T47D (cell line): ENCODE measurements at regions not wholly inside any gene's neighbourhood (a gene's known extent, or its start where the extent isn't known, plus 50 kb on each side); places are given as distances from the start of the nearest gene placed in this dataset.

Experiments
- DNase-seq, 2 experiments: peaks; one replicate each; pipeline versions ENCODE4 v3.0.0 to v3.0.0-alpha.2; 2011 to 2012; ENCODE audit warnings: low read depth in 1 of 2, low spot score in 1 of 2
- JUND ChIP-seq: IDR thresholded peaks from 2 replicates; pipeline ENCODE4 v1.6.1; 2012; ENCODE audit warnings: low read depth
- in situ Hi-C: cut with HindIII; loops from 2 replicates; pipeline ENCODE4 v1.10.0; 2016; ENCODE audit warnings: low sequenced_read_pairs, low pct_unique_long_range_greater_than_20kb

DNA sequence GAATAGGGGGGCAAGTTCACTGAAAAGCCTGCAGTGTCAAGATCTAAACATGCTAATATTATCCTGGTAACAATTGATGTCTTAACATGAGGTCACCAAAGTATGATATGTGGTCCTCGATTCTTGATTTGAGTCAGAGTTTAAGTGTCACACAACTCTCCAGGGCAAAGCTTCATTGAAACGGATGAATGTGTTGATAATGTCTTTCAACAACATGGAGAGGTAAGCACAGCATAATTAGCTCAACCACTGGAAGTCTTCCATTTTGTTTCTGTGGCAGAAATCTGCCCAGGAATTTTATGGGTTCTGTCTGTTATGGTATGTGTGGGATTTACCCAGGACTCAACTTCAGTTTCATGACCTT is 591.5 kb downstream of the ZNF385D start:
- in situ Hi-C loops: no loop called here
- DNase-seq: no peak
- TF ChIP-seq JUND: no peak

DNA sequence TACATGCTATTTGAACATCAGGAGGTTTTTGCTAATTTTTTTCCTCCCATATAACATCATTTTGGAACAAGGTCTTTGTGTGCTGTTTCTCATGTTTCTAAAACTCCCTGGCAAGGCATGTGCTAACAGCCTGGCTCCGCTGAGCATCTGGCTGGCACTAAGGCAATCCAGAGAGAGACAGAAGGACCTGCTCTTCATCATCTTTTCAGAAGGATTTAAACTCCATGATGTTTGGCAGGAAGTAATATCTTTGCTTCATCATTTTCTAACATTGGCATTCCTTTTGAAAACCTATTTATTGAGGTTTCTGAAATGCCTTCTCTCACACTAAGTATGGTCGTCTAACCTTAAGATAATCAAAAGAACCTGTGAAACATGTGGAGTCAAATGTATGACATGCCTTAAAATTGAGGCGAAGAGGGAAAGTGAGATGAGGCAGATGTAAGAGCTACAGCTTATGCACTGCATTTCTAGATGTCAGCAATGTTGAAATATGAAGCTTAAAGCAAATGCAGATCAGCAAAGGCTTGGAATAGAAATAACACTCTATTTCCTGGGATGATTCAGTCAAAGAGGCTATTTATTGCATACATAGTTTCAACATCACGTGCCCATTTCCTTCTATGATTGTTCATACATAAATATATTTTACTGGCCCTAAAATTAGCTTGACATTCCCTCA is 592.0 kb downstream of the ZNF385D start:
- TF ChIP-seq JUND: no peak
- no peak for DNase-seq
- in situ Hi-C loops: no loop called here

DNA sequence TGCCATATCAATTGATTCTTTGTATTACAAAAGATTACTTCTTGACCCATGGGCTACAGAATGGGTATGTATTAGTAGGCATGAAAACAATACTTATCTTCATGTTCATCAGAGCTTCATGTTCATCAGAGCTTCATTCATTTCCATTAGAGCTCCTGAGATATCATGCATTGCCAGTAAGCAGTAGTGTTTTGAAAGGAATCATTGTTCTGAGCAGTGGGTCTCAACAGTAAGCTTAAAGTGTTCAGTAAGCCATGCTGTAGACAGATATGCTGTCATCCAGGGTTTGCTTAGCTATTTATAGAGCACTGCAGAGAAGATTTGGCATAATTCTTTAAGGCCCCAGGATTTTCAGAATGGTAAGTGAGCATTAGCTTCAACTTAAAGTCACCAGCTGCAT is 596.1 kb downstream of the ZNF385D start:
- TF ChIP-seq JUND: no peak
- in situ Hi-C loops: no loop called here
- DNase-seq: no peak

DNA sequence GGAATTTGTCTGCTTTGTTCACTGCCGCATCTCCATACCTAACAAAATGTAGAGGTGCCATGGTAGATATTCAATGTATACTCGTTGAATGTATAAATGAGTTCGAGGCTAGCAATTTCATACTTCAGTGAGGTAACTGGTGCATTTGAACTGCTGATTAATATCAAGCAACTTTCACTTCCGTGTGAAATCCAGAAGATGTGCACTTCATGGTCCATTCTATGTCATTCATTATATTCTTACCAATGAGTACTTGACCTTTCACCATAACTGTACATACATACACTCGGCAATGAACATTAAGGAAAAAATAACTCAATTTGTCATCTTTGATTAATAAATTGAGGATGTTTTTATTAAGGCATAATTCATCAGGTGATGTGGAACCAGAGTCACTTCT is 598.5 kb downstream of the ZNF385D start:
- DNase-seq: no peak

DNA sequence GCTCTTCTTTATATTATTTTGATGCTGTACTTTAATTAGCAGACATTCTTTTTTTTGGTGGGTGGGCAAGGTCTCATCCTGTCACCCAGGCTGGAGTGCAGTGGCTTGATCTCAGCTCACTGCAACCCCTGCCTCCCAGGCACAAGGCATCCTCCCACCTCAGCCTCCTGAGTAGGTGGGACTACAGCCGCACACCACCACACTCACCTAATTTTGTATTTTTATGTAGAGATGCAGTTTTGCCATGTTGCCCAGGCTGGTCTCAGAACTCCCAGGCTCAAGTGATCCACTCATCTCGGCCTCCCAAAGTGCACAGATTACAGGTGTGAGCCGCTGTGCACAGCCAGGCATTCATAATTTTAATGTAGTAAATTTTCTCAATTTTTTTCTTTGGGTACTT is 608.1 kb downstream of the ZNF385D start:
- TF ChIP-seq JUND: no peak
- DNase-seq: no peak
- in situ Hi-C loops: no loop called here

More for the DNA sequence above, 598.5 kb downstream of the ZNF385D start:
- TF ChIP-seq JUND: no peak
- in situ Hi-C loops: no loop called here

DNA sequence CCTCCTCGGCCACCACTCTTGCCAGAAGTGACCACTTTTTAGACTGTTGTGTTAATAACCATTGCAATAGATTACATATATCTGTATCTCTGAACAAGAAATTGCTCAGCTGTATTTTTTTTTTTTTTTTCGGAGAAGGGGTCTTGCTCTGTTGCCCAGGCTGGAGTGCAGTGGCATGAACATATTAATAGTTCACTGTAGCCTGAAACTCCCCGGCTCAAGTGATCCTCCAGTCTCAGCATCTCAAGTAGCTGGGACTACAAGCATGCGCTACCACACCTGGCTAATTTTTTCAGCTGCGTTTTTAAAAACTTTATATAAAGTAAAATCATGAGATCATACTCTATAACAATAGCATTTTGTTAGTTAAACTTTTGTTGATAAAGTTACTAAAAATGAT is 609.0 kb downstream of the ZNF385D start:
- TF ChIP-seq JUND: no peak
- in situ Hi-C loops: no loop called here
- no peak for DNase-seq

DNA sequence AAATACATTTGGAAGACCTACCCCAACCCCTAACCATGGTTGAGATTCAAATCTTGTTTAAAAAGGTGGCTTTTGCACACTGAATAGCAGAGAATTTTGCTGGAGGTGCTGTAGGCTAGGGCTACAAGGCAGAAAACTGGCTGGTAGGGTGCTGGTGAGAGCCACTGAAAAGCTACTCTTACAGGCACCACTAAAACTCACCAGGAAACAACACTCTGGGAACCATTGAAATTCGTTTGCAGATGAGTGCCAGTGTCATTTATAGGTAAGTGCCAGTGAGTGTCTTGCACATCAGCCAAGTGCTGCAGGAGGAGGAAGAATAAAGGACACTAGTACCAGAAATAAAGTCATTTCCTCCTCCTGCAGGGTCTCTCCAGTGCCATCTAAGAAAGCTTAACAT is 610.2 kb downstream of the ZNF385D start:
- no peak for TF ChIP-seq JUND
- no peak for DNase-seq
- in situ Hi-C loops: no loop called here

DNA sequence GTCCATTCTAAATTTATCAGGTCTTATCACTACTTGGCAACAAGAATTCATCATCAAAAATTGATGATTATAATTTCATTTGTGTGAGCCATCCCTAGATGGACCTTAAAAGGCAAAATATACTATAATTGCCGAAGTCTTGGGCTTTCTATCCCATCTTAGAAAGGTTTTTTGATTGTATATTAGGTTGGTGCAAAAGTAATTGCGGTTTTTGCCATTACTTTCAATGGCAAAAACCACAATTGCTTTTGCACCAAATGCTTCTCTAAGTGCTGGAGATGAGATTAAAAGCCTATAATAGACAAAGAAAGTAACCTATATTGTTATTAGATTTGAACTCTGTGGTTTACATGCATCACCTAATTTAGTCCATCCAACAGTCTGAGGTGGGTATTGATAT is 612.9 kb downstream of the ZNF385D start:
- no peak for DNase-seq
- in situ Hi-C loops: no loop called here
- TF ChIP-seq JUND: no peak

DNA sequence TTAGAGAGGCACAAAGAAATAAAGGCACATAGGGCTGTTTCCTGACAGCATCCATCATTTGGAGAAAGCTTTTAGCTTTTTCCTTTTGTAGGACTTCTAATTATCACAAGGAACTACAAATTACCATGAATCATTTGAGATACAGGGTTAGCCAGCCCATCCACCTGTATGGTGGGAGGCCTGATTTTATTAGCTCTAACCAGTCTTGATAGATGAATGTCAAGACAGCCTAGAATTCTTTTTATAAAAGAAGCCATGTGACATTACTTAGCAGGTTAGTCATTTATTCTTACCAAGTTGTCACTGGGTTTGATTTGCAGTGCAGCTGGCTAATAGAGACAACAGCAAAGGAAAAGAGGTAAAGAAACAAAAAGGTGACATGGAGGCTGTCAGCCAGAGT is 618.1 kb downstream of the ZNF385D start:
- in situ Hi-C loops: no loop called here
- DNase-seq: no peak
- TF ChIP-seq JUND: no peak

DNA sequence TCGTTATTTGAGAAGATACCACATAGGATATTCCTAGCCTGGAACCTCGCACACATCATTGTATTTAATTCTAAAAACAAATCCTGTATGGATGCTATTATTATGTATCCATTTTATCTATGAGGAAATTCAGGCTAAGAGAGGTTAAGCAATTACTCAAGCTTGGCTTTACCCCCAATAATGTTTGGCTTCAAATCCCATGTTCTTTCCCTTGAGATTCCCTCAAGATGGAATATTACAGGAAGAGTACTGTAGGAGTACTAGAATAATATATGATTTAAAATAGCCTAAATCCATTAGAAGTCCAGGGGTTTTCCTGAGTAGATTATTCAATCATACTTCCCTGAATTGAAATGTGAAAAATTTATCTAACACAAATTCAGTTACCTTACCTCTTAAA is 630.2 kb downstream of the ZNF385D start:
- in situ Hi-C loops: no loop called here

DNA sequence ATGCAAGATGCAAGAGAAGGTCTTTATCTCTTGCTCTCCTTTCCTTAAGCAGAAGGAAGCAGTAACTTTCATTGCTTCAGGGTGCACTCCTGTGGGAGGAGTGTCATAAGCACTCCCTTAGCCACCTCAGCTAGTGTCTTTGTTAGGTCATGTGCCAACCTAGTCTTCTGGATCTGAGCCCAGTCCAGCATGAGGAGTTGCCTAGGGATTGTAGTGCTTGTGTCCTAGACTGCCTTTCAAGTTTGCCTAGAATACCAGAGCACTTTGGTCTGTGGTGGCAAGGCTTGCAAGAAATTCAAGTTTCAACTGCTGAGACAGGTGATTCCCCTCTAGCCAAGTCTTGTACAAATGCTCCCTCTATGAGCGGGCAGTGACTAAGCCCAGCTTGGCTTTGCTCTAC is 633.6 kb downstream of the ZNF385D start:
- TF ChIP-seq JUND: no peak
- DNase-seq: no peak
- in situ Hi-C loops: no loop called here

More for the DNA sequence above, 630.2 kb downstream of the ZNF385D start:
- no peak for DNase-seq
- TF ChIP-seq JUND: no peak

DNA sequence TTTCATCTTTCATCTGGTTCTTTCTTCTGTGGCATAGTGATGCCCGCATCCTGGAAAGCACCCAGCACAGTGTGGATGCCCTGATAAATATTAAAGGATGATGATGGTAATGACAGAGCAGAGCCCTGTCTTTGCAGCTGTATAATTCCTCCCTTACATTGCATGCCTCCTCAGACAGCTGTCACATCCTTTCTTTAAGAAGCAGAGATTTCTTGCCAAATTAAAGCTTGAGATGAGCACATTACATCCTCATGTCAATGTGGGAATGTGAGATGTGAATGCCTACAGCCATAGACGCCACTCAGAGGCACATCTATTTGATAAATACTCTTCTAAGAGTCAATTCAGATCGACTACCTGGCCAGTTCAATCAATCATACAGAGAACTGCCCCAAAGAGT is 642.0 kb downstream of the ZNF385D start:
- DNase-seq: no peak
- in situ Hi-C loops: no loop called here
- TF ChIP-seq JUND: no peak

DNA sequence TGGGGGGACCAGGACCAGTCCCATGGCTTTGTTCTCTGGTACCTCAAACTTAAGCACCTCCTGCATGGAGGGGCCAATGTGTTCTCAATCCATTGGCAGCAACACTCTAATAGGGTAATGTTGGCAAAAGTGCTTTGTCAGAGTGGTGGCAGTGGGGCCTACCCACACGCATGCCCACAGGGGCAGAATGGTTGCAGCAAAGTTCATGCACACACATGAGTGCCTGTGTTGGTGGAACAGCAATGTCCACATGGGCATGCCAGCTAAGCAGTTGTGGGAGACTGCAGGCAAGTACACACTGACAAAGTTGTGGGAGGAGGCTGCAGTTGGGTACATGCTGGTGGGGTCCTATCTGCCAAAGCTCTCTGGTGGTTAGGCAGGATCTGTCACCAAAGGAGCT is 645.2 kb downstream of the ZNF385D start:
- no peak for DNase-seq
- no peak for TF ChIP-seq JUND
- in situ Hi-C loops: no loop called here

DNA sequence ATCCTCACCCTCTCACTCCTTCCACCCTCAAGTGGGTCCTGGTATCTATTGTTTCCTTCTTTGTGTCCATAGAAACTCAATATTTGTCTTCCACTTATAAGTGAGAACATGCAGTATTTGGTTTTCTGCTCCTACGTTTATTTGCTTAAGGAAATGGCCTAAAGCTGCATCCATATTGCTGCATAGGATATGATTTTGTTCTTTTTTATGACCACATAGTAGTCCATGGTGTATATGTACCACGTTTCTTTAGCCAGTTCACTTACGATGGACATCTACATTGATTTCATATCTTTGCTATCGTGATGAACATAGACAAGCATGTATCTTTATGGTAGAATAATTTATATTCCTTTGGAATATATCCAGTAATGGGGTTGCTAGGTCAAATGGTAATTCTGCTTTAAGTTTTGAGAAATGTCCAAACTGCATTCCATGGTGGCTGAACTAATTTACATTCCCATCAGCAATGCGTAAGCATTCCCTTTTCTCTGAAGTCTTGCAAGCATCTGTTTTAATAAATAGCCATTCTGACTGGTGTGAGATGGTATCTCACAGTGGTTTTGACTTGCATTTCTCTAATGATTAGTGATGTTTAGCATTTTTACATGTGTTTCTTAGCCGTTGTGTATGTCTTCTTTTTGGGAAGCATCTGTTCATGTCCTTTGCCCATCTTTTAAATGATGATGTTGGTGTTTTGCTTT is 650.2 kb downstream of the ZNF385D start:
- DNase-seq: no peak
- TF ChIP-seq JUND: no peak
- in situ Hi-C loops: no loop called here
